Fibroblast of lung (primary cell): ENCODE measurements at regions not wholly inside any gene's neighbourhood (a gene's known extent, or its start where the extent isn't known, plus 50 kb on each side); places are given as distances from the start of the nearest gene placed in this dataset.

Experiments
- DNase-seq, 2 donors: peaks; one replicate each; pipeline versions ENCODE4 v3.0.0 to v3.0.0-alpha.2; 2010; ENCODE audit warnings: low read depth in 2 of 2
- H2AFZ ChIP-seq: 2 replicates; pipeline ENCODE4 v1.5.1; 2012; ENCODE audit warnings: low read length, control low read depth, inconsistent platforms
- H3K27ac ChIP-seq: 2 replicates; pipeline ENCODE4 v1.5.1; 2011; ENCODE audit warnings: low read length, control low read depth; ENCODE audit not compliant: insufficient read depth
- H3K27me3 ChIP-seq: 2 replicates; pipeline ENCODE4 v1.5.1; 2011; ENCODE audit warnings: mild to moderate bottlenecking, low read length; ENCODE audit not compliant: control insufficient read depth, insufficient read depth
- H3K36me3 ChIP-seq: 2 replicates; pipeline ENCODE4 v1.5.1; 2011; ENCODE audit warnings: low read length; ENCODE audit not compliant: control insufficient read depth, insufficient read depth
- H3K4me1 ChIP-seq: 2 replicates; pipeline ENCODE4 v1.5.1; 2011; ENCODE audit warnings: low read length; ENCODE audit not compliant: control insufficient read depth, insufficient read depth; ENCODE audit errors: extremely low read depth
- H3K4me2 ChIP-seq: 2 replicates; pipeline ENCODE4 v1.5.1; 2011; ENCODE audit warnings: low read length, control low read depth; ENCODE audit not compliant: insufficient read depth; ENCODE audit errors: extremely low read depth
- H3K4me3 ChIP-seq, 4 experiments: fragments of 200-600 bp in 1 of 4; sonication (generic) in 1 of 4; replicated peaks in 1 of 4; 2 replicates each; pipeline ENCODE4 v1.5.1; 2011 to 2016; ENCODE audit warnings: low read length in 4 of 4, low read depth in 3 of 4, mild to moderate bottlenecking in 3 of 4, control low read depth in 2 of 4, inconsistent platforms in 1 of 4, mixed read lengths in 1 of 4; ENCODE audit not compliant: insufficient read depth in 1 of 4; ENCODE audit errors: control extremely low read depth in 1 of 4
- H3K79me2 ChIP-seq: 2 replicates; pipeline ENCODE4 v1.5.1; 2012; ENCODE audit warnings: mild to moderate bottlenecking, low read length, inconsistent platforms; ENCODE audit not compliant: control insufficient read depth, insufficient read depth
- H3K9ac ChIP-seq: 2 replicates; pipeline ENCODE4 v1.5.1; 2011; ENCODE audit warnings: mild to moderate bottlenecking, low read length, control low read depth; ENCODE audit not compliant: insufficient read depth
- H3K9me3 ChIP-seq: 2 replicates; pipeline ENCODE4 v1.5.1; 2012; ENCODE audit warnings: low read depth, low read length; ENCODE audit not compliant: control insufficient read depth, insufficient read depth
- H4K20me1 ChIP-seq: 2 replicates; pipeline ENCODE4 v1.5.1; 2011; ENCODE audit warnings: low read length; ENCODE audit not compliant: control insufficient read depth, insufficient read depth; ENCODE audit errors: extremely low read depth
- CTCF ChIP-seq, 2 donors: IDR thresholded peaks in 1 of 2; conservative IDR thresholded peaks in 1 of 2; 1 replicate in 1 of 2; 2 replicates in 1 of 2; pipeline ENCODE4 v1.5.1; 2011 to 2012; ENCODE audit warnings: low read length in 2 of 2, control low read depth in 1 of 2, inconsistent platforms in 1 of 2, low read depth in 1 of 2, mild to moderate bottlenecking in 1 of 2
- EZH2 ChIP-seq: IDR thresholded peaks from 2 replicates; pipeline ENCODE4 v1.5.1; 2012; ENCODE audit warnings: low read length, control low read depth, mild to moderate bottlenecking; ENCODE audit errors: missing control alignments

DNA sequence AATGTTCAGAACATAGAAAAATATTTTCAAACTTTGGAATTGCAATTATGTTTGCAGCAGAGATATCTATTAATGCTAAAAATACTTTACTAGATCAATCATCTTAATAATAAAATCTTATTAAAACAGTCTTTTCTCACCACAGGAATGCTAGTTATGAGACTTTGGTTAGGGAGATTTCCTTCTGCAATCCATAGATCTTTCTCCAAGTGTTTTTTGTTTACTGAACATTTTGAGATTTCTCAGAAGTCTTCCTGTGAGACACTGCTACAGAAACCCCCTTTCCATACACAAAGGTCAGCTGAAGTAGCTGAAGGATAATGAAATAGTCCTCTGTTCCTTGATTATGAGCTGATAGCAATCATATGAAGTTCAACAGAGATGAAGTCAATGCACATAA is 59.4 kb upstream of the RAPH1 start:
- H3K9me3 ChIP-seq = no peaks in the 10 kb centered on the region
- H3K27ac ChIP-seq = no peak overlapping the region
- no peaks in the 10 kb centered on the region for H4K20me1 ChIP-seq
- no peaks in the 10 kb centered on the region for H3K79me2 ChIP-seq
- H3K9ac ChIP-seq = no peak overlapping the region
- no peak overlapping the region for H2AFZ ChIP-seq
- peaks cover 2% of the 10 kb centered on the region for H3K4me1 ChIP-seq
- no peak overlapping the region for H3K4me2 ChIP-seq
- peak; percentile 53 to 69 for DNase-seq
- H3K36me3 ChIP-seq = no peaks in the 10 kb centered on the region
- H3K4me3 ChIP-seq = no peak overlapping the region
- TF ChIP-seq EZH2 (no peak), CTCF (conservative IDR thresholded peaks at IDR 0.05 in 1 of 2, IDR thresholded peaks at IDR 0.05 in 1 of 2; ENCODE audit: low read depth in 1 of 2, low read length in 2 of 2) (no peak)
- H3K27me3 ChIP-seq = no peaks in the 10 kb centered on the region

DNA sequence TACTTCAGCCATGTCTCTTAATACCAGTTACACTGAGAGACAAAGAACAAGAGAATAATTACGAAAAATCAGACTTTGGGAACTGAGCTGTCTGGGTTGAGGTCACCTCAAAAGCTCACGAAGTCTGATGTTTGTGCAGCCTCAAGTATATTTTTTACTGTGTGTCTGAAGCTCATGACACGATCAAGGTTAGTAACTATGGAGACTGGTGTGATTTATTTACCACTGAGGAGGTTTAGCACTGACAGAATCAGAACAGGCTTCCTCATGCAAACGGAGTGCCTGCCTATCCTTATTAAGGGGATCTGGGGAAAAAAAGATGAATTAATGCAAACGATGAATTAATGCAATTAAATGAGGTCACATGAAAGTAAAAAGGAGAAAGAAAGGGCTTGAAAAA is 61.1 kb upstream of the RAPH1 start:
- H2AFZ ChIP-seq = no peak overlapping the region
- H3K9ac ChIP-seq = no peak overlapping the region
- no peaks in the 10 kb centered on the region for H3K36me3 ChIP-seq
- no peak overlapping the region for H3K27ac ChIP-seq
- H3K4me2 ChIP-seq = no peak overlapping the region
- H3K79me2 ChIP-seq = no peaks in the 10 kb centered on the region
- H3K9me3 ChIP-seq = no peaks in the 10 kb centered on the region
- no peak overlapping the region for H3K4me3 ChIP-seq
- TF ChIP-seq EZH2 = no peak
- TF ChIP-seq CTCF (conservative IDR thresholded peaks at IDR 0.05 in 1 of 2, IDR thresholded peaks at IDR 0.05 in 1 of 2; ENCODE audit: low read depth in 1 of 2, low read length in 2 of 2) = no peak
- no peak for DNase-seq
- peaks cover 2% of the 10 kb centered on the region for H3K4me1 ChIP-seq
- H4K20me1 ChIP-seq = no peaks in the 10 kb centered on the region
- no peaks in the 10 kb centered on the region for H3K27me3 ChIP-seq

DNA sequence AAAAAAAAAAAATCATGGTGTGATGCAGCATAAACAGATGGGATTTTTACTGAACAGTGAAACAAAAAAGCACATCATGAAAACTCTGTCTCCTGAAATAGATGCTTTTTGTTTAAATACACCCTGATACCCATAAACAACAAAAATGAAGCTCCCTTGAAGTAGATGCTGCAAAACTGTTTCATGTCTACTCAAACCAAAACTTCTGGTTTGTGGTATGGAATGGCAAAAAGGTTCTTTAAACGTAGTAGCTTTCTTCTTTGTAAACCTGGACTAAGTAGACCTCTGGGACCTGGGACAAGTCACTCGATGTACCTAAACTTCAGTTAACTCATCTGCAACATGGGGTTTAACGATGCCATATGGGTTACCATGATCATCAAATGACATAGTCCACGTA is 64.4 kb upstream of the RAPH1 start:
- Histone ChIP-seq H3K27me3 (no peaks in the 10 kb centered on the region), H3K4me2 (no peak overlapping the region), H2AFZ (no peak overlapping the region), H3K36me3 (no peaks in the 10 kb centered on the region), H4K20me1 (no peaks in the 10 kb centered on the region), H3K4me3 (no peak overlapping the region), H3K4me1 (no peaks in the 10 kb centered on the region), H3K9me3 (no peaks in the 10 kb centered on the region), H3K79me2 (no peaks in the 10 kb centered on the region), H3K9ac (no peak overlapping the region), H3K27ac (no peak overlapping the region)
- TF ChIP-seq EZH2 (no peak), CTCF (conservative IDR thresholded peaks at IDR 0.05 in 1 of 2, IDR thresholded peaks at IDR 0.05 in 1 of 2; ENCODE audit: low read depth in 1 of 2, low read length in 2 of 2) (no peak)
- no peak for DNase-seq
